SKM-1 (cell line): ENCODE measurements at regions not wholly inside any gene's neighbourhood (a gene's known extent, or its start where the extent isn't known, plus 50 kb on each side); places are given as distances from the start of the nearest gene placed in this dataset.

Experiments
- DNase-seq: peaks from one replicate; lab custom pipeline; 2025; ENCODE audit not compliant: unreplicated experiment; lab: John Stamatoyannopoulos, UW

GRCh38 chr18:32544088-32544487 is 73.4 kb upstream of the GAREM1 start:
- DNase-seq, result no peak

GRCh38 chr18:32542221-32542798 is 71.6 kb upstream of the GAREM1 start:
- peak; percentile 8 for DNase-seq

GRCh38 chr18:32530947-32531651 is 60.4 kb upstream of the GAREM1 start:
- DNase-seq, result peak; percentile 83

GRCh38 chr18:32529722-32530420 is 59.2 kb upstream of the GAREM1 start:
- DNase-seq, result no peak

- DNase-seq, result no peak
Observed at GRCh38 chr18:32520771-32521170, 50.1 kb upstream of the GAREM1 start.
